GM19468 (cell line): ENCODE measurements at regions not wholly inside any gene's neighbourhood (a gene's known extent, or its start where the extent isn't known, plus 50 kb on each side); places are given as distances from the start of the nearest gene placed in this dataset.

Source experiments
- ATAC-seq: cut with Tn5 transposase; IDR thresholded peaks from one replicate; pipeline ENCODE4 v1.9.1; 2021; ENCODE audit warnings: mild to moderate bottlenecking, moderate library complexity, moderate number of reproducible peaks; ENCODE audit not compliant: unreplicated experiment; ENCODE audit errors: extremely low read depth

GRCh38 chr22:49329636-49330035, 498.0 kb downstream of the BRD1 start:
- no peak for ATAC-seq

DNA sequence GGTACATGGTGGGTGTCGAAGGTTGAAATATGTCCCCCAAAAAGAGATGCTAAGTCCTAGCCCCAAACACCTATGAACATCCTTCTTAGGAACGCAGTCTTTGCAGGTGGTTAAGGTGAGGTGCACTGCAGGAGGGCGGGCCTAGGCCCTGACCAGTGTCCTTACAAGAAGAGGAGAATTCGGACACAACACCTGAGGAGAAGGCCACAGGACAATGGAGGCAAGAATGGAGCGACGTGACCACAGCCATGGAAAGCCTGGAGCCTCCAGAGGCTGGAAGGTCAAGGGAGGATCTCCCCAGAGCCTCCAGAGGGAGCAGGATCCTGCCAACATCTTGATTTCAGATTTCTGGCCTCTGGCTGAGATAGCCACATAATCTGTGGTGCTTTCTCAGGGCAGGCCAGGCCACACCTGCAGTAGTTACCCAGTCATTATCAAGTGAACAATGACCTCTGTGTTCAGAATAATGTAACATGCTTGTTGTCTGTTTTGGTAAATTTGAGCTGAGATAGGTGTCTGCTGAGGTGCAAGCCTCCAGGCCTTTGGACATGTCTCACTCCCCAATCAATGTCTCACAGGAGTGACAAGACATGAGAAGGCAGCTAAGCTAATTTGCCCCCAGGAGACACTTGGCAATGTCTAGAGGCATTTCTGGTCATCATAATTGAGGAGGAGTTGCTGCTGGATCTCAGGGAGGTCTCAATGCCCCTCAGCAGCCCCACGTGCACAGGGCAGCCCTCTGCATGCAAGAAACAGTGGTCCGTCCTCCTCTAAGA, 498.9 kb downstream of the BRD1 start:
- no peak for ATAC-seq

DNA sequence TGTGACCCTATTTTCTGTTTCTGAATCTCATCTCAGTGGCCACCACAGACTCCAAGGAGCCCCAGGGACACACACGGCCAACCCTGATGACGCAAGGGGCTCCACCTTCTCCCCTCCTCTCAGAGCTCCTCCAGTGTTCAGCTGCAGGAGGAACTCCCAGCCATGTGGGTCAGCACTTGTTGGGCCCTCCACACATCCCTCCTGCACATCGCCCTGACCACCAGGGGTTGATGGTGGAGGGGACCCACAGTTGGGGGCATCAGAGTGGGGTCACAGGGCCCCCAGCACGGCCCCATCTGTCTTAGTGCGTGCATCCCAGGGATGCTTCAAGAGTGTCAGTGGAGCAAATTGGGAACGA, 499.6 kb downstream of the BRD1 start:
- no peak for ATAC-seq

GRCh38 chr22:49327411-49328117, 500.1 kb downstream of the BRD1 start:
- ATAC-seq, result no peak

DNA sequence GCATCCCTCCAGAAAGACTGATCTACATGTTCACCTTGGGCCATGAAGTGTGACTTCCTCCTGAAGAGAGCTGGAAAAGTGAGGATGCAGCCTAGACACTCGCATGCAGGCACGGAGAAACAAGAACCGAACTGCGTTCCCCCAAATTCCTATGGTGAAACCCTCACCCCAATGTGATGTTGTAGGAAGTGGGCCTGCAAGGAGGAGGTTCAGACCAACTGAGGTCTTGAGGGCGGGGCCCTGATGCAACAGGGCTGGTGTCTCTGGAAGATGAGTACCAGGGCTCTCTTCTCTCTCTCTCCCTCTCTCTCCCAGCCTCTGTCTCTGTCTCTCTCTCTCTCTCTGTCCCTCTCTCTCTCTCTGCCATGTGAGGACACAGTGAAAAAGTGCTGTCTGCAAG, 501.1 kb downstream of the BRD1 start:
- no peak for ATAC-seq

DNA sequence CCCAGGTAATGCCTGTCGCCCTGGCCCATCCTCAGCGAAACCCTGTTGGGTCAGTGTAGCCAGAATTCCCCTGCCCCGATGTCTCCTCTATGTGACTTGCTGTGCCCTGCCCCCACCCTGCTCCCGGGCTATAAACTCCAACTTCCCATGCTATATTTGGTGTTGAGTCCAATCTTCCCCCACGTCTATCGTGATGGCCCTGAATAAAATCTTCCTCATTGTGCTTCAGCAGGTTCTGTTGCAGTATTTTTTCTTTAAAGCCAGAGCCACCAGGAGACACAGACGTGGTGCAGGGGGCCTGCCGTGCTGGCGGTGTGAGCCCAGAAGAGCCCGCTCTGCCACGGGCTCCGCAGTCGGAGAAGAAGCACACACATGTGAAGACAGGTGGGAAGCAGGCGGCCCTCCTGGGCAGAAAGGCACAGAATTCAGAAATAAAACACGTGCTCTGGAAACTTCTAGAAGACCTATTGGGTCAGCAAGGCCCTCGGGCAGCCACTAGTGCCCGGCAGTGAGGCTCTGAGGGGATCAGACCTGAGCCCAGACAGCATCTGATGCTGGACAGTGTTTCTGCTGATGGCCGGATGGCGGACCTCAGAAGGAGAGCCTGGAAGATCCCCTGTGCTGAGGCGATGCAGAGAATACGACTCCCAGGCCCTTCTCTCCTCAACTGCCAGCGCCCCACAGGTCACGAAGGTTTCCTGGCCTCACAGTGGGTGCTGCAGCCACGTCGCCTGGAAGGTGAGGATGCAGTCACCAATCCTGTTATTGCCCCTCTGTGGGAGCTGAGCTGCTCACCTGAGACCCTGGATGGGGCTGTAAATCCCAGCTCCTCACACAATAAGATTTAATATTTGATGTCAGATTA, 501.9 kb downstream of the BRD1 start:
- ATAC-seq, result no peak

GRCh38 chr22:49324527-49325491, 502.9 kb downstream of the BRD1 start:
- no peak for ATAC-seq

DNA sequence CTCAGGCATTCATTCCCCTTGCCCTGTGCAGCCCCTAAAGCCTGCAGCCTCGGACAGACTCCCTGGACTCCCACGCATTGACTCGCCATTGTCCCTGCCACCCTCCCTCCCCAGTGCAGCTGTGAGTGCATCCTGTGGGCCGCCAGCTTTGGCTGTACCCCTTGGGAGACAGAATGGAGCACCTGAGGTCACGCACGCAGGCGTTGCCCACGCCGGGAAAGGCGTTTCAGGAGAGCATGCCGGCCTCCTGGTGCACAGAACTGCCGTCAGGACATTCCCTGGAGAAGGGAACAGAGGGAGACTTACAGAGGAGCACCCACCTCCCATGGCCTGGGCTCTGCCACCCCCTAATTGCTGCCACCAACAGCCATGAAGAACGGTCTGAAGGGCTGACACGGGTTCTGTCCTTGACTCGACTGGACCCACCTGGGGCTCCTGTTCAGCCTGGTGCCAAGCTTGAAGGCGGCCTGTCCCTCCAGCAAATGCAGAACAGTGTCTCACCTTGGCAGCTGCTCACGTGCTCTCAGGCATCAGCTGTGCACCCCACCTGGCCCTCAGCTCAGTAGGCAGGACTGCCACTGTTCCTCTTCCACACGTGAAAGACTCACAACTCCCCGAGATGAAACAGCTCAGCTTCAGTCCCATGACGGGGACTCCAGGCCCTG, 503.8 kb downstream of the BRD1 start:
- no peak for ATAC-seq

DNA sequence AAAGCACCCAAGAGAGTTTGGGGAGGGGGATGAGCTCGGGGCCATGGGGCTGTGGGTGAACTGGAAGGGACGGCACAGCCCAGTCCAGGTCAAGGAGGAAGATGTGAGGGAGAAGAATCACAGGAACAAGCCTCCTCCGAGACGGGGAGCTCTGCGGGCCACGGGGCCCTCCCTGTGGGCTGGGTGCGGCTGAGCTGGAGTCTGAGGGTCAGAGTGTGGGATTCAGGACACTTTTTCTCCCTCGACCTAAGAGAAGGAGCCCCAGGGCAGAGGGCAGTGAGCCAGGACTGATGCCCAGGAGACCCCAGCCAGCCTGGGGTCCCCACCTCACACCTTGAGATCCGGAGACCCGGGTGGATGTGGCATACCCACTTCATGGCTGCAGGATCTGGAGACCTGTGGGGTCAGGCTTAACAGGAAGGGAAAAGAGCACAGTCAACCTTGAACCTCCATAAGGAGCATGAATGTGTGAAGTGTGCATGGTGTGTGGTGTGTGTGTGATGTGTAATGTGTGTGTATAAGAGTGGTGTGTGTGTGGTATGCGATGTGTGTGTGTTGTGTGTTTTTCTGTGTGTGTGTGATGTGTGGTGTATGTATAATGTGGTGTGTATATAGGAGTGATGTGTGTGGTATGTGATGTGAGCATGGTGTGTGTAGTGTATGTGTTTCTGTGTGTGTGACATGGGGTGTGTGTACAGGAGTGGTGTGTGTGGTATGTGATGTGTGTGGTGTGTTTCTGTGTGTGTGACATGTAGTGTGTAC, 504.6 kb downstream of the BRD1 start:
- ATAC-seq, result no peak

DNA sequence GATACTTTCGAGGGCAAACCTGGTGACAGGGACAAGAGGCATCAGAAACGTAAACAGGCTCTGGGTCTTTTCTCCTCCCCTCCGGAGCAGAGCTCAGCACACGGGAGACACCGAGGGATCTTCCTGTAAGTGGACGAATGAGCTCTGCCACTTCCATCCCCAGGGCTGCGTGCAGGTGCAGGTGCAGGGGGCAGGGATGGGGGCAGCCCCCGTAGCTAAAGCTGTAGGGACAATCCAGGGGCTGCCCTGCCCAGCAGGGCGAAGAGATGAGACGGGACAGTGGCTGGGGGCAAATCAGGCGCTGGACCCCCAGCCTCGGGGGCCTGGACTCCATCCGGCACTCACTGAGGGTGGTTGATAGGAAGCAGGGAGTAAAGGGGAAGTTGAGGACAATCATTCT, 505.4 kb downstream of the BRD1 start:
- no peak for ATAC-seq

GRCh38 chr22:49321477-49322055, 506.1 kb downstream of the BRD1 start:
- ATAC-seq, result no peak

- ATAC-seq, result no peak
Measured at GRCh38 chr22:49320714-49321476, 506.8 kb downstream of the BRD1 start.

- no peak for ATAC-seq
Measured at GRCh38 chr22:49317369-49317768, 510.3 kb downstream of the BRD1 start.

DNA sequence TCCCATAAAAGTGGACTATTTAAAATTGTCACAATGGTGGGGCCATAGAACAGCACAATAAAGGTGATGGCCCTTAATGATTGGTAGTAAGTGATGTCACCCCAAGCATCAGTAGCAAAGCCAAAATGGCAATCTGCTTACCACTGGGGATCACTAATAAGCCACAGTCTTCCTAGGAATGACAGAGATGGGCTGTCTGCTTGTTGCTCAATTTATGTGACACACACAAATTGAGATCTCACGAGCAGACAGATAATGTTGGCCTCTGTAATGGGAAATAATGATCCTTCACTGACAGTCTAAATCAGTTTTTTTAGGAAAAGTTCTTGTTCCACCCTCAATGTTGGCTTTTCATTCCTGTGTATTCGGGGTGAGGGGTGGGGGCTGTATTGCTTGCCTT, 515.1 kb downstream of the BRD1 start:
- ATAC-seq, result no peak

- no peak for ATAC-seq
Measured at GRCh38 chr22:49310354-49310753, 517.3 kb downstream of the BRD1 start.

DNA sequence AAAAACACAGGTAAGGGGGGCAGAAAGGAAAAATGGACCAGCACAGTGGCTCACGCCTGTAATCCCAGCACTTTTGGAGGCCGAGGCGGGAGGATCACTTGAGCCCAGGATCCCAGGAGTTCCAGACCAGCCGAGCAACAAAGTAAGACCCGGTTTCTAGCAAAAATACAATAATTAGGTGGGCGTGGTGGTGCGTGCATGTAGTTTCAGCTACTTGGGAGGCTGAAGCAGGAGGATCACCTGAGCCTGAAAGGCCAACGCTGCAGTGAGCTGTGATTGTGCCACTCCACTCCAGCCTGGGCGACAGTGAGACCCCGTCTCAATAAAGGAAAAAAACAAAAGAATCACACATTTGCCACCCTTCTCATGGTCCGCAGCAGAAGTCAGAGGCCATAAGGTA, 519.4 kb downstream of the BRD1 start:
- ATAC-seq, result no peak

GRCh38 chr22:49307870-49308269, 519.8 kb downstream of the BRD1 start:
- no peak for ATAC-seq

GRCh38 chr22:49307481-49307830, 520.2 kb downstream of the BRD1 start:
- ATAC-seq, result no peak
